Parathyroid adenoma (tissue), 2 donors: ENCODE measurements at regions not wholly inside any gene's neighbourhood (a gene's known extent, or its start where the extent isn't known, plus 50 kb on each side); places are given as distances from the start of the nearest gene placed in this dataset.

Experiments
- H2AFZ ChIP-seq: fragments of 300-600 bp; sonication (generic); one replicate; pipeline ENCODE4 v1.7.0; 2017; ENCODE audit warnings: antibody characterized with exemption, mild to moderate bottlenecking
- H3K27ac ChIP-seq: fragments of 300-600 bp; sonication (generic); one replicate; pipeline ENCODE4 v1.7.0; 2017
- H3K27me3 ChIP-seq: fragments of 300-600 bp; sonication (generic); one replicate; pipeline ENCODE4 v1.7.0; 2017; ENCODE audit warnings: low read length; ENCODE audit not compliant: control insufficient read depth, insufficient read depth
- H3K36me3 ChIP-seq: fragments of 300-600 bp; sonication (generic); one replicate; pipeline ENCODE4 v1.7.0; 2017; ENCODE audit warnings: low read length; ENCODE audit not compliant: control insufficient read depth, insufficient read depth
- H3K4me1 ChIP-seq: fragments of 300-600 bp; sonication (generic); one replicate; pipeline ENCODE4 v1.7.0; 2017; ENCODE audit warnings: control low read depth
- H3K4me2 ChIP-seq: fragments of 300-600 bp; sonication (generic); one replicate; pipeline ENCODE4 v1.7.0; 2017; ENCODE audit warnings: low read length
- H3K4me3 ChIP-seq: fragments of 300-600 bp; sonication (generic); one replicate; pipeline ENCODE4 v1.7.0; 2017; ENCODE audit warnings: low read depth, low read length
- H3K79me2 ChIP-seq: fragments of 300-600 bp; sonication (generic); one replicate; pipeline ENCODE4 v1.7.0; 2017; ENCODE audit warnings: control low read depth
- H3K9ac ChIP-seq: fragments of 300-600 bp; sonication (generic); one replicate; pipeline ENCODE4 v1.7.0; 2017; ENCODE audit warnings: mild to moderate bottlenecking
- H3K9me3 ChIP-seq: fragments of 300-600 bp; sonication (generic); one replicate; pipeline ENCODE4 v1.7.0; 2017; ENCODE audit warnings: low read length; ENCODE audit not compliant: control insufficient read depth
- CTCF ChIP-seq: fragments of 300-600 bp; sonication (generic); IDR thresholded peaks from one replicate; pipeline ENCODE4 v1.7.0; 2017; ENCODE audit warnings: antibody characterized with exemption, mild to moderate bottlenecking
- donor health status: primary hyperparathyroidism.

GRCh38 chr5:59999056-59999455 lies 105.5 kb upstream of the PDE4D start:
- Histone ChIP-seq H3K4me3 (no peak overlapping the region), H3K4me2 (no peak overlapping the region), H3K9me3 (no peaks in the 10 kb centered on the region), H3K9ac (no peak overlapping the region), H3K27ac (no peak overlapping the region), H3K4me1 (no peaks in the 10 kb centered on the region), H3K36me3 (no peaks in the 10 kb centered on the region), H3K27me3 (no peaks in the 10 kb centered on the region), H2AFZ (no peak overlapping the region), H3K79me2 (no peaks in the 10 kb centered on the region)
- no peak for TF ChIP-seq CTCF

GRCh38 chr5:59992206-59992605 lies 98.7 kb upstream of the PDE4D start:
- Histone ChIP-seq H3K9ac (no peak overlapping the region), H2AFZ (no peak overlapping the region), H3K27me3 (no peaks in the 10 kb centered on the region), H3K4me1 (no peaks in the 10 kb centered on the region), H3K4me2 (no peak overlapping the region), H3K4me3 (no peak overlapping the region), H3K9me3 (no peaks in the 10 kb centered on the region), H3K27ac (no peak overlapping the region), H3K36me3 (no peaks in the 10 kb centered on the region), H3K79me2 (no peaks in the 10 kb centered on the region)
- no peak for TF ChIP-seq CTCF

- H3K27me3 ChIP-seq: no peaks in the 10 kb centered on the region
- H3K27ac ChIP-seq: no peak overlapping the region
- H3K36me3 ChIP-seq: no peaks in the 10 kb centered on the region
- no peak overlapping the region for H3K4me3 ChIP-seq
- no peak overlapping the region for H3K4me2 ChIP-seq
- no peaks in the 10 kb centered on the region for H3K4me1 ChIP-seq
- H3K9ac ChIP-seq: no peak overlapping the region
- H3K79me2 ChIP-seq: no peaks in the 10 kb centered on the region
- no peak overlapping the region for H2AFZ ChIP-seq
- TF ChIP-seq CTCF: no peak
- no peaks in the 10 kb centered on the region for H3K9me3 ChIP-seq
Measured at GRCh38 chr5:59988396-59988795, 94.9 kb upstream of the PDE4D start.

- Histone ChIP-seq H3K9ac (no peak overlapping the region), H3K36me3 (no peaks in the 10 kb centered on the region), H3K4me2 (no peak overlapping the region), H3K79me2 (no peaks in the 10 kb centered on the region), H3K27ac (no peak overlapping the region), H3K4me3 (no peak overlapping the region), H3K4me1 (no peaks in the 10 kb centered on the region), H3K9me3 (no peaks in the 10 kb centered on the region), H3K27me3 (no peaks in the 10 kb centered on the region), H2AFZ (no peak overlapping the region)
- TF ChIP-seq CTCF: no peak
Measured at GRCh38 chr5:59976342-59976741, 82.8 kb upstream of the PDE4D start.

GRCh38 chr5:59972043-59972442 lies 78.5 kb upstream of the PDE4D start:
- no peak overlapping the region for H3K4me2 ChIP-seq

More at GRCh38 chr5:59972043-59972442, 78.5 kb upstream of the PDE4D start:
- Histone ChIP-seq H3K9ac (no peak overlapping the region), H3K27ac (no peak overlapping the region), H3K79me2 (no peaks in the 10 kb centered on the region), H3K4me1 (no peaks in the 10 kb centered on the region), H3K36me3 (no peaks in the 10 kb centered on the region), H3K4me3 (no peak overlapping the region), H2AFZ (no peak overlapping the region), H3K27me3 (no peaks in the 10 kb centered on the region), H3K9me3 (no peaks in the 10 kb centered on the region)
- TF ChIP-seq CTCF: no peak
